ENCODE measurements at regions not wholly inside any gene's neighbourhood (a gene's known extent, or its start where the extent isn't known, plus 50 kb on each side); places are given as distances from the start of the nearest gene placed in this dataset.
A peak's percentile ranks its signal among the peaks of the same experiment; 100 is the strongest.
"Not testable (repeated sequence)": the region's sequence is repeated elsewhere in the genome, so short reads cannot be mapped to it uniquely, and the experiment has no call there.

DNA sequence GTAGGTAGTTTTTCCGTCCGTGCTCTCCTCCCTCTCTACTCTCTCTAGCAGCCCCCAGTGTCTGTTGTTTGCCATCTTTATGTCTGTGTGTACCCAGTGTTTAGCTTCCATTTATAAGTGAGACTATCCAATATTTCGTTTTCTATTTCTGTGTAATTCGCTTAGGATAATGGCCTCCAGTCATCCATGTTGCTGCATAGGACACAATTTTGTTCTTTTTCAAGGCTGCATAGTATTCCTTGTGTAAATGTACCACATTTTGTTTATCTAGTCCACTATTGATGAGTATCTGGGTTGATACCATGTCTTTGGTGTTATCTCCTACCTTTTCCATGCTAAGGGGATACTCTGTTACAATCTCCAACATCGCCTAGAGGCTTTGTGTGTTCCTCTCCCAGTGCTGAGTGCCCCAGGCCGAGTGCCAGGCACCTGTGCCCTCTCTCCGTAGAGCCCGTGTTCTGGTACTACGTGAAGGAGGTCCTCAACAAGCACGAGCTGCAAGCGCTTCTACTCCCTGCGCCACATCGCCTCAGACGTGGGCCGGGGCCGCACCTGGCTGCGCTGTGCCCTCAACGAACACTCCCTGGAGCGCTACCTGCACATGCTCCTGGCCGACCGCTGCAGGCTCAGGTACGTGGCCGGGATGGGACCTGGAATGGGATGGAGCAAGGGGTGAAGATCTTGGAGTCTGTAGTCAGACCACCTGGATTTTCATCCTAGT, 51.0 kb downstream of the NPIPB11 start:
- not testable (repeated sequence) for DNase-seq (ENCODE audit: low read depth, low spot score); H3K27ac ChIP-seq

DNA sequence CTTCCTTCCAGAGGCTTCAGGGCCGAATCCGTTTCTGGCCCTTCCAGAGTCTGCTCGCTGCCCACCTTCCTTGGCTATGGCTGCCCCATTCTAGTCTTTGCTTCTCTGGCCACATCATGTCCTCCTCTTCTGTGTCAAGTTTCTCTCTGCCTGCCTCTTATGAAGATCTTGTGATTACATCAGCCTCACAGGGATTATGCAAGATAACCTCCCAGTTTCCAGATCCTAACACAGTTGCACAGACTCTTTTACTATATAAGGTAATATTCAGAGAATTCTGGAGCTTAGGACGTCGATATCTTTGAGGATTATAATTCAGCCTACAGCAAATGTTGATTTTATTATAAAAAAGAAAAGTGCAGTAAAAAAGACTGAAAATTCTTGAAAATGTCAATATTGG, 52.1 kb downstream of the NPIPB11 start:
- DNase-seq (ENCODE audit: low read depth, low spot score); H3K27ac ChIP-seq: not testable (repeated sequence)

DNA sequence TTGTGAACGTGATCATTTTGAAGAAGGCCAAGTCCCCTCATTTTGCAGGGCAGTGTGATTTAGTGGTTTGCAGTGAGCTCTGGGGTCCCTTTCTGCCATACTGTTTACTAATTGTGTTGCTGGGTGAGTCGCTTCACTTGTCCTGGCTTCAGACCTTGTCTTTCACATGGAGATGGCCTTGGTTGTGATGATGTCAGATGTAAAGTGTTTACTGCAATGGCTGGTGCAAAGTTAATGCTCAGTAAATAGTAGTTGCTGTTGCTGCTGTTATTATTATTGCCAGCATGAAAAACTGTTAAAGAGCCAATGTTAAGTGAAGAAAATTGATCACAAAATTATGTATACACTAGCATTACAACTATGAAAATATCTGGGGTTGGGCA, 53.9 kb downstream of the NPIPB11 start:
- H3K27ac ChIP-seq; DNase-seq (ENCODE audit: low read depth, low spot score): not testable (repeated sequence)

DNA sequence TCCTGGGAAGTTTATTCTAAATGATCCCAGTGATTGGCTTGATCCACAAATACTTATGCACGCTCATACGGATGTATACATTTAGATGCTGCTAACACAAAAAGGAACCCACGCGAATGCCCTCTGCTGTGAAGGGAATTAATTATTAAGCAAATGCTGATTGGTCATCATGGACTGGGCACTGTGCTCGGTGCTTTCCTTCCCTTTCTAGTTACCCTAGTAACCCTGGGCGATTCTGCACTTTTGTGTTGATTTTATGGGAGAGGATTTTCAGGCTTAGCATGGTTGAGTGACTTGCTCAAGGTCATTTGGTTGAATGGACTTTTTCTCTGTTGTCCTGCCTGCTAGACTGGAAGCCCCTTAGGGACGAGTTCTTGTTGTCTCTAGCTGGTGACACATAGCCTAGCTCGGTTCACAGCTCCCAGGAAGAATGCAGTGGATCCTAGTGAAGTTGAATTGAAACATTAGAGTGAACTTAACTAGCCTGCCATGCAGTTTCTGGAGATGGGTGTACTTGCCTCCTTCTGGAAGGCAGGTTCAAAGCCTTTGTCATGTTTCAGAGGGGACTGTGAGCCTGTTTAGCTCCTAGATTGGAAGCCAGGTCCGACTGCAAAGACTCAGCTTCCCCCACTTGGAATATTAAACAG, 54.4 kb downstream of the NPIPB11 start:
- not testable (repeated sequence) for H3K27ac ChIP-seq; DNase-seq (ENCODE audit: low read depth, low spot score)

DNA sequence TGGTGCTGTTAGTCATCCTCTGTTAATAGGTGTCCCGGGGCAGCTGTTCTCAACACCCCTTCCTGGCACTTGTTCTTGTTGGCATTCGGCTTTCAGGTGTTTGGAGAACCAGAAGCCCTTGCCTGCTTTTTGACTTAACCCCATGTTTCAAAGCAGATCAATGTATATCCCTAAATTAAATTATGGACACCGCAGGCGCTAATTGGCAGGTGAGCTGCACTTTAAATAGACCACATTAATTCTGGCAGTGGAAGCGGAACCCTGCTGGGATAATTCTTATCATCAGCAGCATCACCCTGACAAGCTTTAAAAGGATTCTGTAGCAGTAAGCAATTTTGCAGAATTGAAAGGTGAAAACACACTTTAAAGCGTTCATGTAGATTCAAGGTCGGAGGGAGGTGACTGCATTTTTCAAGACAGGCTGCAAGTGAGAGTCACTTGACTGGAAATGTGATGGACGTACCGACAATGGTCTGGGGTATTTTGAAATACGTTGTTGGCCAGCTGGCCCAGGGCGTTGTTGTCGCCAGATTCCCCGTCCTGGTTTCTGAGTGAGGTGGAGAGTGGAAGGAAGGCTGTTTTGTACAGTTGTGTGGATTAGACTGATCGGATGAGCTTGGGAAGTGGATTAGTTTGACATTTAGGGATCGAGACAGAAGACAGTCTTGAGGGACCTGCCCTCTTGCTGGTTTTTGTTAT, 55.1 kb downstream of the NPIPB11 start:
- H3K27ac ChIP-seq; DNase-seq (ENCODE audit: low read depth, low spot score): not testable (repeated sequence)

DNA sequence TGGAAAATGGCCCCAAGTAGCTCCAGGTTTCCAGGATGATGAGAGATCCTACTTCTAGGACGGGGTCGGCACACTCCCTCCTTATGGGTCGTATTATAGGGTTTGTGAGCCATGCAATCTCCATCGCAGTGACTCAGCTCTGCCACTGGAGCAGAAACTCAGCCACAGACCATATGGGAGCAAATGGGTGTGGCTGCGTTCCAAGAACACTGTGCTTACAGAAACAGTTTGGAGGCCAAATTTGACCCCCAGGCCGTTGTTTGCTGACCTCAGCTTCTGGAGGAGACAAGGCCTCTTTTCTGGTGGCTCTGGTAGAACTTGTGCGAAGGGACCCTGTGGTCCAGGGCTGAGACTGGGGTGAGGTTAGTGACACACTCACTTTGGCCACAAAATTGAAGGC, 56.5 kb downstream of the NPIPB11 start:
- not testable (repeated sequence) for H3K27ac ChIP-seq; DNase-seq (ENCODE audit: low read depth, low spot score)

DNA sequence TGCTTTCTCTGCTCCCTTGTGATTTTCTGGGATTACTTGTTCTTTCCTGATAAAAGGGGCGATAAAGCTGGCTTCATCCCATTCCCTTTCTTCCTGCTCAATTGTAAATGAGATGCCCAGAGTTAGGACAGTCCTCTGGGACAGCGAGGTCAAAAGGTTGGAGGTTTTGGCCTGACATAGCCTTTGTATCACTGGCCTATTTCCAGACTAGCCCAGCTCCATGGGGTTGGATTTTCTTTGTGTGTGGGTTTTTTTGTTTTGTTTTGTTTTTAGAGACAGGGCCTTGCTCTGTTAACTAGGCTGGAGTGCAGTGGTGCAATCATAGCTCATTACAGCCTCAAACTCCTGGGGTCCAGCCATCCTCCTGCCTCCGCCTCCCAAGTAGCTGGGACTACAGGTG, 57.8 kb downstream of the NPIPB11 start:
- DNase-seq (ENCODE audit: low read depth, low spot score); H3K27ac ChIP-seq: not testable (repeated sequence)

DNA sequence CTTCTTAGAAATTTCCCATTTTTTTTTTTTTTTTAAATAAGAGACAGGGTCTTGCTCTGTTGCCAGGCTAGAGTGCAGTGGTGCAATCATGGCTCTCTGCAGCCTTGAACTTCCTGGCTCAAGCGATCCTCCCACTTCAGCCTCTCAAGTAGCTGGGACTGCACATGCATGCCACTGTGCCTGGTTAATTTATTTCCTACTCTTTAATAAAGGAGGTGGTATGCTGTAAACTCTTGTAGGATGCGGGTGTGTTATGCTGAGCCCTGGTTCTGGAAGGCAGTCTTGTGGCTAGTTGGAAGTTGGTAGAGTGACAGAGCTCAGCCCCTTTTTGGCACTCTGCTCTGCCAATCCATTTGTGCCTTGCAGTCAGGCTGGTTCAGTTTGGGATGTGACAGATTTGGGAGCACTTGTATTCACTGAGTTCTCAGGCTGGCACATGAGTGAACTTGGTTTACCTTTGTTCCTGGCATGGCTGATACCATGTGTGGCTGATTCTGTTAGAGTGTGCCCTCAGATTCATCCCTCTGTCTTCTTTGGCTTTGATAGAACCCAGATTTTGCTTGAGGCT, 58.3 kb downstream of the NPIPB11 start:
- not testable (repeated sequence) for H3K27ac ChIP-seq; DNase-seq (ENCODE audit: low read depth, low spot score)

DNA sequence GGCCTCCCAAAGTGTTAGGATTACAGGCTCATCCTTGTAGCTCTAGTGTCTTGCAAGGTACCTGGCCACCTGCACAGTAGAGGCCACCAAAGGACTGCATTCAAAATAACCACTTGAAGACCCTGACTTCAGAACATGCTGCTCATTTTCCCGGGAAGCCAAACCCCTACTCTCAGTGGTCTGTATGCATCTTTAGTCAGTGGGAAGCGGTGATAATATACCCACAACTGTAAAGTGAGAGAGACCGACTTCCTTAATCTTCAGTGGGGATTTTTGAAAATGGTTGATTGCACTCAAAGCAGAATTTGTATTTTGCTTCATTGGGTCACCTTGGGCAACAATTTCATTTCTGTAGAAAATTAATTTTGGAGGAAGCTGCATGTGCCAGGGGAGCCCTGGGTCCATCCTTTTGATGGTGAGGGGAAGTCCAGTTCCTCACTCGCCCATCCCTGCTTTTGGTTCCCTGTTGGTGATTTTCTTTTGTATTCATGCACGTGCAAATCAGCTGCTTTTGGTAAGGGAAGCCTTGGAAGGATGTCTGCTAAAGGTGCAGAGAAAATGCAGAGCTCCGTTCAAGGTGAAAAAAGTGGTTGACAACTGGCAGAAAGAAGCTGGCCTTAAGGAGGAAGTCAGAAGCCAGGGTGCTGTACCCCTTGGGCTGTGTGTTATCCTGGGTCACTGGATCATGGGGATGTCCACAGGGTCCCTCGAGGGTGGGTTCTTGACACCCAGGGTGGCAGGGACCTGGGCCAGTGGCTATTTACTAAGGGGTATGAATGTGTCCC, 59.5 kb downstream of the NPIPB11 start:
- DNase-seq (ENCODE audit: low read depth, low spot score): not testable (repeated sequence)

DNA sequence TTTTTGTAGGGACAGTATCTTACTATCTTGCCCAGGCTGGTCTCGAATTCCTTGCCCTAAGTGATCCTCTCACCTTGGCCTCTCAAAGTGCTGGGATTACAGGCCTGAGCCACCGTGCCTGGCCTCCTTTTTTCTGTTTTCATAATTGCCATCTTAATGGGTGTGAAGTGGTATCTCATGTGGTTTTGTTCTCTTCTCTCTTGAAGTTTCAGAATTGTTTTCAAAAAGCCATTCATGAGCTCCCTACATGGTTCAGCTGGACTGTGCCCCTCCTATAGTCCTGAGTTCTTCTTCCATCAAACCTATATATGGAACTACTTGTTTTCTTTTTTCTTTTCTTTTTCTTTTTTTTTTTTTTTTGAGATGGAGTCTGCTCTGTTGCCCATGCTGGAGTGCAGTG, 60.3 kb downstream of the NPIPB11 start:
- not testable (repeated sequence) for H3K27ac ChIP-seq; DNase-seq (ENCODE audit: low read depth, low spot score)

More for the DNA sequence above, 59.5 kb downstream of the NPIPB11 start:
- H3K27ac ChIP-seq: not testable (repeated sequence)

DNA sequence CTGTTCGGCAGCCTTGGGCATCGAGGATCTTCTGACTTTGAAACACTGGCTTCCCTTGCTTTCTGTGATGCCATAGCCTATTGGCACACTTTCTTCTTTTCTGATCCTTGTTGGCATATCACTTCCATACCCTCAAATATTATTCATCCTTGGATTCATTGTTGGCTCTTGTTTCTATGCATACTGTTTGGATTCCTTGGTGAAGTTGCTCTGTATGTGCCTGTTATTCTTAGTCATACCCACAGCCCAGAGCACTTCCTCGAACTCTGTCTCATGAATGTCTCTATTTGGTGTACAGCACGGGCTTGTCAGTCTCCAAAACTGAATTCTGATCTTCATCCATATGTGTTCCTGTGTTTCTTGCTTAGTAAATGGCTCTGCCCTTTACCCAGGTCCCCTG, 63.6 kb downstream of the NPIPB11 start:
- peak overlapping the region; percentile 54 for H3K27ac ChIP-seq
- not testable (repeated sequence) for DNase-seq (ENCODE audit: low read depth, low spot score)

DNA sequence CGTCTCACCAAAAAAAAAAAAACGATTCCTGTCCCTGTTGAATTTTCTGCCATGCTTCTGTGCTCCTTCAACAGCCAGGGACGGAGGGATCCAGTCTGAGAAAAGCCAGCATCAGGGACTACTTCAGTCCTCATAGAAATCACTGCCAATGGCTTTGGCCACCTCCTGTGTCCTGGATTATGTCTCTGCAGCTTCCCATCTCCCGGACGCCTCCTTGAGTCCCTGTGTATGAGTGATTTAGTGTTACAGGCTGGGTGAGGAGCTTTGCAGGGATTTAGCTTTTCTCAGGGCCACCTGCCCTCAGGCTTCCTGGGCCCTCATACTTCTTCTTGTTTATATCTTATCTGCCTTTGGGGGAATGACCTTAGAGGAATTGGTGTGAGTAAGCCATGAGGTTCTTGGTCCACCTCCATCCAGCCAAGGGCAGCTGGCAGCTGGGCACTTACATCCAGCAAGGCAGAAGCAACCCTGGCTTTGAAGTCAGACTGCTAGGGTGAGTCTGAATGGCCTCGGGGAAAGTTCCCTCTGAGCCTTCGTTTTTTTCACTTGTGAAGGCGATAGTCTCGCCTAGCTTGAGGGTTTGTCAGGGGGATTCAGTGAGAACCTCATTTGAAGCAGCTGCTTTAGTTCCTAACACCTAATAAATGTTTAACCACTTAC, 65.6 kb downstream of the NPIPB11 start:
- not testable (repeated sequence) for DNase-seq (ENCODE audit: low read depth, low spot score); H3K27ac ChIP-seq

DNA sequence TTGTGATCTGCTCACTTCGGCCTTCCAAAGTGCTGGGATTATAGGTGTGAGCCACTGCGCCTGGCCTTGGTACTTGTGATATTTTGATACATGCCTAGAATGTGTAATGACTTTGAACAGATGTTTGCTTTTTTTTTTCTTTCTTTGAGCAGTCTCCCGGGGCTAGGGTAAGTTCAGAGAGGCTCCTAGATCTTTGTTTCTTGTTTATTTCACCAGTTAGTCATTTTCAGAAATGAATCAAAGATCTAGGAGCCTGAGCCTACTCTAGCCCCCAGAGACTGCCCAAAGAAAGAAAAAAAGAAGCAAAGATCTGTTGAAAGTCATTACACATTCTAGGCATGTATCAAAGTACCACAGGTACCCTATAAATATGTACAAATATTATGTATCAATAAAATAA, 66.3 kb downstream of the NPIPB11 start:
- not testable (repeated sequence) for DNase-seq (ENCODE audit: low read depth, low spot score); H3K27ac ChIP-seq

DNA sequence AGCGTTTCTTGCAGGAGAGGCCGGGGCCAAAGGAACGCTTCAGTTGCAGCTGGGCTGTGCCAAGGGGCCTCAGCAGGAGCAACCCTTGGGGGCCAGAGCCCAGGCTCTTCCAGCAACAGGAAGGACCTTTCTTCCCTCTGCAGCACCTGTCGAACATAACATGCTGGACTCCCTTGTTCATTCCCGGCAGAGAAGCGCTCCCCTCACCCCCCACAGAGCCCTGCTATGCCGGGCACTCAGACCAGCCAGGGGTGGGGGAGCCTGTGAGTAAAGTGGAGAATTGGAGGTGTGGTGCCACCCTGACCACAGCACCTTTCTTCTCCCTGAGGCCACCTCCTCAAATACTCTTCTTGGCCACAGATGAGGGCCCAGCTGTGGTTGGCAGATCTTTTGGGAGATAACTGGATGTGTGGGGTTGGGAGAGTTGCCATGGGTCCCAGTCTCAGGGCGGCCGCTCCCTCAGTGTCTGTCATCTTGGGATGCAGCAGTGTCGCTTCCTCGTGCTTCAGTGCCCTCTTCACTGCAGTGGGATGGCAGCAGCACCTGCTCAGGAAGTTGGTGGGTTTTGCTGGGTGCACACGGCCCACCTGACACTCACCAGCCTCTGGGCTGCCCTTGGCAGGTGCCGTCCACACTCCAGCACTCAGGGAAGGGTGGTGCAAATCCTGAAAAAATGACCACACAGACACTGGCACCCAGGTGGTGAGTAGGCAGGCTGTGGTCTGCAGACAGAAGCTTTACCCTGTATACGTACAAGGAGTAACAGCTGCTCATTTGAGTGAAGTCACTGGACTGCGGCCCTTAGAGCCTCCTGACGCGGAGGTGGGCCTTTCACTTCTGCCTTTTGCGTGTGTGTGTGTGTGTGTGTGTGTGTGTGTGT, 67.5 kb downstream of the NPIPB11 start:
- H3K27ac ChIP-seq; DNase-seq (ENCODE audit: low read depth, low spot score): not testable (repeated sequence)

DNA sequence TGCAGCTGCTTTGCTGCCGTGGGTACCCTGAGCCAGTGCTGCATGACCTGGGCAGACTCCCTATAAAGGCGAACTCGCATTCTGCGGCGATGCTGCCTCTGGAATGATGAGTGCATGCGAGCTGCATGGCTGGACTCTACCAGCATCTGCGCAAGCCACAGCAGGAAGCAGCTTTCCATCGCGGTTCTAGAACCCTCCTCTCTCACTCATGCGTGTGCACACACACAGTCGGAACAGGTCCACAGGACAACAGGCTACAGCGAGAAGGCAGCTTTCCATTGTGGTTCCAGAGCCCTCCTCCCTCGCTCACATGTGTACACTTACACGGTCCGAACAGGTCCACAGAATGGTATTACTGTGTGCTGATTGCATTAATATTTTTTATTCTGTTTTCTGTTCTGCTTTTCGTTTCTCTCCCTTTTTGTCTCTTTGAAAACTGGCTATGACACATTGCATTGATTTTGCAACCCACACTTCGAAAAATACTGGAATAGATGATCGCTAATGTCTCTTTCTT, 69.1 kb downstream of the NPIPB11 start:
- H3K27ac ChIP-seq; DNase-seq (ENCODE audit: low read depth, low spot score): not testable (repeated sequence)

DNA sequence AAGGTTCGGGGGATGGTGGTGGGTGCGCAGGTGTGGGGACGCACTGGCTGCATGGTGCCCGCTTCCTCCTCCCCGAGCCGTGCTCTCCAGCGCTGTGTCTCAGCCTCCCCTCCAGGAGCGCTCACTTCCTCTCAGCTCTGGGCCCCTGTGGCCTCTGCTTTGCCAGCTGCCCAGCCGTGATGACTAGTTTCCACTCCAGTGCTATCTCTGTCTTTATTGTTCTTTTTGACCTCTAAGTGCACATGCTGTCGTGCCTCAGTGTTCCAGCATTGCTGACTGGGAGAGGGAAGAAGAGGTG, 71.0 kb downstream of the NPIPB11 start:
- H3K27ac ChIP-seq; DNase-seq (ENCODE audit: low read depth, low spot score): not testable (repeated sequence)

DNA sequence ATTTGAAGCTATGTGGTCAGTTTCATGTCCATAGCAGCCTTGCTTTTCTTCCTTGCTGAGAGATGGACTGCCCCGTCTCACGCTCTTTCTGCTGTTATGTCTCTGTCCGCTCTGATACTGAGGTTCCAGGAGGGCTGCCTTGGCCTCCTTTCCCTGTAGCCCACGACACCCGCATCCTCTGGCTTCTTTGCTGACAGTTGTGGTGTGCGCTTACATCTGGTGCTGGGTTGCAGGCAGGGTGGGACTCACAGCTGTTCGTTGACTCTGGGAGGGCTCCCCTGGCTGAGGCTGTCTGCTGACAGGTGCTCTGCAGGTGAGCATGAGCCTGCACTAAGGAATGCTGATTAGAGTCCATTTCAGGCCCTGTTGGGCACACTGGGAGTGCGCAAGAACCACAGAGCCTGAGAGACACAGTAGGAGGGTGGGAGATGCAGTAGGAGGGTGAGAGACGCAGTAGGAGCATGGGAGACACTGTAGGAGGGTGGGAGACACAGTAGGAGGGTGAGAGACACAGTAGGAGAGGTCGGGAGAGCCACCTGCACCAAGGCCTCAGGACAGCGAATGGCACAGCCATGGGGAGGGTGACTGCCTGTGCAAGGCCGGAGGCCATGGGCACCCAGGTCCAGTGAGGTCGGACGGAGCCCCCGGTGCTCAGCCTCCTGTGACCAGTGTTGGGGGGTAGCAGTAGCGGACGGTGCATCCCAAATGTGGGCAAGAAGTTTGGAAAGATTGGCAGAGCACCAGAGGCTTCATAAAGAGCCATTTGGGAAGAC, 71.5 kb downstream of the NPIPB11 start:
- not testable (repeated sequence) for H3K27ac ChIP-seq; DNase-seq (ENCODE audit: low read depth, low spot score)

Measured in epithelial cell of prostate (primary cell).